Vagina (tissue), 2 donors: ENCODE measurements at regions not wholly inside any gene's neighbourhood (a gene's known extent, or its start where the extent isn't known, plus 50 kb on each side); places are given as distances from the start of the nearest gene placed in this dataset.

Experiments used
- POLR2A ChIP-seq, 2 donors: fragments of 450-650 bp; IDR thresholded peaks; one replicate each; pipeline ENCODE4 v1.6.1; 2017; ENCODE audit warnings: antibody characterized with exemption in 2 of 2, mild to moderate bottlenecking in 2 of 2, moderate library complexity in 2 of 2
- POLR2AphosphoS5 ChIP-seq, 2 donors: sonication (generic); formaldehyde crosslinking; IDR thresholded peaks; one replicate each; pipeline ENCODE4 v1.9.0; 2017; ENCODE audit warnings: antibody characterized with exemption in 2 of 2, mild to moderate bottlenecking in 2 of 2, low read depth in 1 of 2; ENCODE audit not compliant: insufficient read depth in 1 of 2
- TF ChIP-seq, protein P1 (sequence below), 3 experiments: fragments of 450-650 bp in 2 of 3; fragments of 200-600 bp in 1 of 3; sonication (generic) in 1 of 3; IDR thresholded peaks; one replicate each; pipeline ENCODE4 v1.5.1; 2017 to 2019; ENCODE audit warnings: antibody characterized with exemption in 3 of 3, mild to moderate bottlenecking in 2 of 3, moderate library complexity in 2 of 3

GRCh38 chrX:131763674-131764073 lies 219.8 kb downstream of the OR13H1 start:
- TF ChIP-seq, protein P1, sequence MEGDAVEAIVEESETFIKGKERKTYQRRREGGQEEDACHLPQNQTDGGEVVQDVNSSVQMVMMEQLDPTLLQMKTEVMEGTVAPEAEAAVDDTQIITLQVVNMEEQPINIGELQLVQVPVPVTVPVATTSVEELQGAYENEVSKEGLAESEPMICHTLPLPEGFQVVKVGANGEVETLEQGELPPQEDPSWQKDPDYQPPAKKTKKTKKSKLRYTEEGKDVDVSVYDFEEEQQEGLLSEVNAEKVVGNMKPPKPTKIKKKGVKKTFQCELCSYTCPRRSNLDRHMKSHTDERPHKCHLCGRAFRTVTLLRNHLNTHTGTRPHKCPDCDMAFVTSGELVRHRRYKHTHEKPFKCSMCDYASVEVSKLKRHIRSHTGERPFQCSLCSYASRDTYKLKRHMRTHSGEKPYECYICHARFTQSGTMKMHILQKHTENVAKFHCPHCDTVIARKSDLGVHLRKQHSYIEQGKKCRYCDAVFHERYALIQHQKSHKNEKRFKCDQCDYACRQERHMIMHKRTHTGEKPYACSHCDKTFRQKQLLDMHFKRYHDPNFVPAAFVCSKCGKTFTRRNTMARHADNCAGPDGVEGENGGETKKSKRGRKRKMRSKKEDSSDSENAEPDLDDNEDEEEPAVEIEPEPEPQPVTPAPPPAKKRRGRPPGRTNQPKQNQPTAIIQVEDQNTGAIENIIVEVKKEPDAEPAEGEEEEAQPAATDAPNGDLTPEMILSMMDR (IDR thresholded peaks at IDR 0.05) = peak in 2 of 3 experiments; percentile 17 to 56
- TF ChIP-seq POLR2A (IDR thresholded peaks at IDR 0.05) (no peak), POLR2AphosphoS5 (IDR thresholded peaks at IDR 0.05; ENCODE audit: insufficient read depth in 1 of 2, low read depth in 1 of 2) (peak in 1 of 2 donors; percentile 51)
